HL-60 (cell line): ENCODE measurements at regions not wholly inside any gene's neighbourhood (a gene's known extent, or its start where the extent isn't known, plus 50 kb on each side); places are given as distances from the start of the nearest gene placed in this dataset.

Experiments
- DNase-seq, 2 experiments: peaks; one replicate each; pipeline ENCODE4 v3.0.0-alpha.2; 2010 to 2020; ENCODE audit warnings: low read depth in 1 of 2, low spot score in 1 of 2
- H3K27ac ChIP-seq: fragments of 250-450 bp; sonication (Bioruptor Pico); replicated peaks from 2 replicates; pipeline ENCODE4 v1.5.1; 2020; ENCODE audit warnings: mild to moderate bottlenecking, moderate library complexity
- H3K27me3 ChIP-seq: fragments of 250-450 bp; sonication (Bioruptor Pico); 2 replicates; pipeline ENCODE4 v1.5.1; 2021; ENCODE audit warnings: mild to moderate bottlenecking, moderate library complexity; ENCODE audit not compliant: insufficient read depth, poor library complexity, severe bottlenecking
- H3K4me3 ChIP-seq: replicated peaks from 2 replicates; pipeline ENCODE4 v1.5.1; 2011; ENCODE audit warnings: mild to moderate bottlenecking, control low read depth, low read length; ENCODE audit not compliant: insufficient read depth
- GABPA ChIP-seq: IDR thresholded peaks from 2 replicates; pipeline ENCODE4 v1.6.1; 2012; ENCODE audit warnings: low read depth
- POLR2AphosphoS5 ChIP-seq: IDR thresholded peaks from 2 replicates; pipeline ENCODE4 v1.6.1; 2012; ENCODE audit warnings: low read depth
- SPI1 ChIP-seq: IDR thresholded peaks from 2 replicates; pipeline ENCODE4 v1.6.1; 2012; ENCODE audit warnings: low read depth, mild to moderate bottlenecking, borderline replicate concordance
- TF ChIP-seq, protein P1 (sequence below): IDR thresholded peaks from 2 replicates; pipeline ENCODE4 v1.6.1; 2012; ENCODE audit warnings: low read depth; ENCODE audit not compliant: insufficient replicate concordance
- TF ChIP-seq, protein P2 (sequence below): IDR thresholded peaks from one replicate; pipeline ENCODE4 v1.5.1; 2011; ENCODE audit warnings: low read length, control low read depth, inconsistent platforms; ENCODE audit not compliant: insufficient read depth

DNA sequence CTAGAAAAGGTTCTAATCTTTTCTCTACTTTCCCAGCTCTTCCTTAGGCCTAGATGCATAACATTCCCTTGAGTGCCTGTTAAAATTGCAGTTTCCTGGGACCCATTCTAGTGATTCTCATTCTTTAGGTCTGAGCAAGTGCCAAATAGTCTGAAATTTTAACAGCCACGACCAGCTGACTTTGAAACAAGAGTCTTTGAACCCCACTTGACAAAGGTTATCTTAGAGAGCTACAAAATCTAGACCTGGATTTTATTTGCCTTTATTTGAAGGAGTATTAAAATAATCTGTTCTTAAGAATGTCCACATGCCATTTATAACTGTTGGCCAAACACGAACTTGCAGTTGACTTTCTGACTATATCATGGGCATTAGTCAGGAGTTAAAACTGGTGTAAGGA lies 110.2 kb upstream of the LHCGR start:
- TF ChIP-seq POLR2AphosphoS5 (no peak), SPI1 (no peak), GABPA (no peak)
- TF ChIP-seq, protein P1, sequence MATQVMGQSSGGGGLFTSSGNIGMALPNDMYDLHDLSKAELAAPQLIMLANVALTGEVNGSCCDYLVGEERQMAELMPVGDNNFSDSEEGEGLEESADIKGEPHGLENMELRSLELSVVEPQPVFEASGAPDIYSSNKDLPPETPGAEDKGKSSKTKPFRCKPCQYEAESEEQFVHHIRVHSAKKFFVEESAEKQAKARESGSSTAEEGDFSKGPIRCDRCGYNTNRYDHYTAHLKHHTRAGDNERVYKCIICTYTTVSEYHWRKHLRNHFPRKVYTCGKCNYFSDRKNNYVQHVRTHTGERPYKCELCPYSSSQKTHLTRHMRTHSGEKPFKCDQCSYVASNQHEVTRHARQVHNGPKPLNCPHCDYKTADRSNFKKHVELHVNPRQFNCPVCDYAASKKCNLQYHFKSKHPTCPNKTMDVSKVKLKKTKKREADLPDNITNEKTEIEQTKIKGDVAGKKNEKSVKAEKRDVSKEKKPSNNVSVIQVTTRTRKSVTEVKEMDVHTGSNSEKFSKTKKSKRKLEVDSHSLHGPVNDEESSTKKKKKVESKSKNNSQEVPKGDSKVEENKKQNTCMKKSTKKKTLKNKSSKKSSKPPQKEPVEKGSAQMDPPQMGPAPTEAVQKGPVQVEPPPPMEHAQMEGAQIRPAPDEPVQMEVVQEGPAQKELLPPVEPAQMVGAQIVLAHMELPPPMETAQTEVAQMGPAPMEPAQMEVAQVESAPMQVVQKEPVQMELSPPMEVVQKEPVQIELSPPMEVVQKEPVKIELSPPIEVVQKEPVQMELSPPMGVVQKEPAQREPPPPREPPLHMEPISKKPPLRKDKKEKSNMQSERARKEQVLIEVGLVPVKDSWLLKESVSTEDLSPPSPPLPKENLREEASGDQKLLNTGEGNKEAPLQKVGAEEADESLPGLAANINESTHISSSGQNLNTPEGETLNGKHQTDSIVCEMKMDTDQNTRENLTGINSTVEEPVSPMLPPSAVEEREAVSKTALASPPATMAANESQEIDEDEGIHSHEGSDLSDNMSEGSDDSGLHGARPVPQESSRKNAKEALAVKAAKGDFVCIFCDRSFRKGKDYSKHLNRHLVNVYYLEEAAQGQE = no peak
- TF ChIP-seq, protein P2, sequence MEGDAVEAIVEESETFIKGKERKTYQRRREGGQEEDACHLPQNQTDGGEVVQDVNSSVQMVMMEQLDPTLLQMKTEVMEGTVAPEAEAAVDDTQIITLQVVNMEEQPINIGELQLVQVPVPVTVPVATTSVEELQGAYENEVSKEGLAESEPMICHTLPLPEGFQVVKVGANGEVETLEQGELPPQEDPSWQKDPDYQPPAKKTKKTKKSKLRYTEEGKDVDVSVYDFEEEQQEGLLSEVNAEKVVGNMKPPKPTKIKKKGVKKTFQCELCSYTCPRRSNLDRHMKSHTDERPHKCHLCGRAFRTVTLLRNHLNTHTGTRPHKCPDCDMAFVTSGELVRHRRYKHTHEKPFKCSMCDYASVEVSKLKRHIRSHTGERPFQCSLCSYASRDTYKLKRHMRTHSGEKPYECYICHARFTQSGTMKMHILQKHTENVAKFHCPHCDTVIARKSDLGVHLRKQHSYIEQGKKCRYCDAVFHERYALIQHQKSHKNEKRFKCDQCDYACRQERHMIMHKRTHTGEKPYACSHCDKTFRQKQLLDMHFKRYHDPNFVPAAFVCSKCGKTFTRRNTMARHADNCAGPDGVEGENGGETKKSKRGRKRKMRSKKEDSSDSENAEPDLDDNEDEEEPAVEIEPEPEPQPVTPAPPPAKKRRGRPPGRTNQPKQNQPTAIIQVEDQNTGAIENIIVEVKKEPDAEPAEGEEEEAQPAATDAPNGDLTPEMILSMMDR = no peak
- Histone ChIP-seq H3K27ac (no peak overlapping the region), H3K4me3 (no peak overlapping the region), H3K27me3 (no peaks in the 10 kb centered on the region)
- DNase-seq = no peak

GRCh38 chr2:48860380-48860779 lies 104.9 kb upstream of the LHCGR start:
- TF ChIP-seq, protein P2 = no peak
- no peak for TF ChIP-seq POLR2AphosphoS5
- no peak for DNase-seq
- no peak overlapping the region for H3K4me3 ChIP-seq
- H3K27me3 ChIP-seq = no peaks in the 10 kb centered on the region
- H3K27ac ChIP-seq = no peak overlapping the region

- no peak for DNase-seq
- TF ChIP-seq SPI1 (no peak), GABPA (no peak)
- Histone ChIP-seq H3K27me3 (peaks cover 7% of the 10 kb centered on the region), H3K4me3 (no peak overlapping the region), H3K27ac (no peak overlapping the region)
Observed at GRCh38 chr2:48856657-48857056, 101.1 kb upstream of the LHCGR start.

- Histone ChIP-seq H3K4me3 (no peak overlapping the region), H3K27ac (no peak overlapping the region), H3K27me3 (peaks cover 7% of the 10 kb centered on the region)
- TF ChIP-seq, protein P1 = no peak
- TF ChIP-seq SPI1 (no peak), POLR2AphosphoS5 (no peak), GABPA (no peak)
- TF ChIP-seq, protein P2 = no peak
- no peak for DNase-seq
Observed at GRCh38 chr2:48856144-48856543, 100.6 kb upstream of the LHCGR start.
